Lung (tissue), 11 donors: ENCODE measurements at regions not wholly inside any gene's neighbourhood (a gene's known extent, or its start where the extent isn't known, plus 50 kb on each side); places are given as distances from the start of the nearest gene placed in this dataset.

Experiments used
- ATAC-seq: fragments of 200-7000 bp; cut with Tn5 transposase; one replicate; pipeline ENCODE4 v1.9.1; 2020; ENCODE audit warnings: moderate number of reproducible peaks; ENCODE audit not compliant: insufficient read depth, low FRiP score
- DNase-seq, 3 donors: peaks; one replicate each; pipeline ENCODE4 v3.0.0-alpha.2; 2013 to 2017
- H3K27ac ChIP-seq, 2 donors: one replicate each; pipeline ENCODE4 v1.5.1; 2013; ENCODE audit warnings: mild to moderate bottlenecking in 2 of 2, moderate library complexity in 2 of 2, control low read depth in 1 of 2, inconsistent platforms in 1 of 2, low read depth in 1 of 2, low read length in 1 of 2
- H3K27me3 ChIP-seq, 3 donors: one replicate each; pipeline ENCODE4 v1.5.1; 2013; ENCODE audit warnings: low read length in 2 of 3; ENCODE audit not compliant: control insufficient read depth in 3 of 3, insufficient read depth in 3 of 3
- H3K36me3 ChIP-seq, 4 donors: one replicate each; pipeline ENCODE4 v1.5.1; 2013; ENCODE audit warnings: low read length in 4 of 4, mild to moderate bottlenecking in 1 of 4, moderate library complexity in 1 of 4; ENCODE audit not compliant: control insufficient read depth in 4 of 4, insufficient read depth in 4 of 4
- H3K4me1 ChIP-seq, 5 donors: one replicate each; pipeline ENCODE4 v1.5.1; 2013; ENCODE audit warnings: low read length in 5 of 5, mild to moderate bottlenecking in 2 of 5, moderate library complexity in 1 of 5; ENCODE audit not compliant: control insufficient read depth in 5 of 5, insufficient read depth in 5 of 5
- H3K4me3 ChIP-seq: one replicate; pipeline ENCODE4 v1.5.1; 2013; ENCODE audit warnings: mild to moderate bottlenecking, control low read depth, moderate library complexity
- H3K9ac ChIP-seq, 2 donors: one replicate each; pipeline ENCODE4 v1.5.1; 2013; ENCODE audit warnings: low read length in 2 of 2, control low read depth in 1 of 2; ENCODE audit not compliant: insufficient read depth in 1 of 2
- H3K9me3 ChIP-seq, 4 donors: one replicate each; pipeline ENCODE4 v1.5.1; 2013; ENCODE audit warnings: low read length in 3 of 4, mild to moderate bottlenecking in 1 of 4, moderate library complexity in 1 of 4; ENCODE audit not compliant: control insufficient read depth in 4 of 4, insufficient read depth in 3 of 4
- WGBS, 2 donors: extraction: QIAGEN DNeasy Blood & Tissue Kit; methylation state at CpG; one replicate each; pipeline ENCODE4 v1.1.7; 2013; 5-methylcytosine and 5-hydroxymethylcytosine counted together
- TF ChIP-seq, protein P1 (sequence below): IDR thresholded peaks from 2 replicates; pipeline ENCODE4 v1.5.1; 2012; ENCODE audit warnings: mild to moderate bottlenecking; ENCODE audit errors: control extremely low read depth, extremely low read depth
- donor health status: control.
- donor health status: control.
- donor health status: Bipolar disorder and iron deficiency.
- donor health status: healthy.
- donor health status: DM: yes; HTN: yes; CAD: no.

DNA sequence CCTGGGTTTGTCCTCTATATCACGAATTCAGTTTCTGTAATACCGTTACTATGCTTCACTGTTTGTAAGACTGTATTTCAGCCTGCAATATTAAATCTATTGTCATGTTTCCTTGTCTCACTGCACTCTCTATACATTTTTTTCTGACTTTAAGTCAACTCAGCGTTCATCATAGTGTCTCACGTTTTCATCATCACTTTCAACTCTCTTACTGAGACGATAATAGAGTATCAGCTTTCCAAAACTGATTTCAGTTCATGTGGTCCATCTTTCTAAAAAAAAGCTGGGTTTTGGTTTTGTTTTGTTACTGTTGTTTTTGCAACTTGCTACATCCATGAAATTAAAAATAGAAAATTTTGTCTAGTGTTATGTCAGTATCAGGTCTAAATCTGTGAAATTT is 147.7 kb downstream of the TMEM47 start:
- Histone ChIP-seq H3K4me3 (no peak overlapping the region), H3K9ac (no peak overlapping the region), H3K4me1 (no peaks in the 10 kb centered on the region), H3K36me3 (no peaks in the 10 kb centered on the region), H3K27me3 (no peaks in the 10 kb centered on the region), H3K9me3 (peaks cover 0 to 9% (median 0%) of the 10 kb centered on the region in 4 donors), H3K27ac (no peak overlapping the region)
- ATAC-seq (no peak), DNase-seq (no peak)
- TF ChIP-seq, protein P1, sequence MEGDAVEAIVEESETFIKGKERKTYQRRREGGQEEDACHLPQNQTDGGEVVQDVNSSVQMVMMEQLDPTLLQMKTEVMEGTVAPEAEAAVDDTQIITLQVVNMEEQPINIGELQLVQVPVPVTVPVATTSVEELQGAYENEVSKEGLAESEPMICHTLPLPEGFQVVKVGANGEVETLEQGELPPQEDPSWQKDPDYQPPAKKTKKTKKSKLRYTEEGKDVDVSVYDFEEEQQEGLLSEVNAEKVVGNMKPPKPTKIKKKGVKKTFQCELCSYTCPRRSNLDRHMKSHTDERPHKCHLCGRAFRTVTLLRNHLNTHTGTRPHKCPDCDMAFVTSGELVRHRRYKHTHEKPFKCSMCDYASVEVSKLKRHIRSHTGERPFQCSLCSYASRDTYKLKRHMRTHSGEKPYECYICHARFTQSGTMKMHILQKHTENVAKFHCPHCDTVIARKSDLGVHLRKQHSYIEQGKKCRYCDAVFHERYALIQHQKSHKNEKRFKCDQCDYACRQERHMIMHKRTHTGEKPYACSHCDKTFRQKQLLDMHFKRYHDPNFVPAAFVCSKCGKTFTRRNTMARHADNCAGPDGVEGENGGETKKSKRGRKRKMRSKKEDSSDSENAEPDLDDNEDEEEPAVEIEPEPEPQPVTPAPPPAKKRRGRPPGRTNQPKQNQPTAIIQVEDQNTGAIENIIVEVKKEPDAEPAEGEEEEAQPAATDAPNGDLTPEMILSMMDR, result no peak
- WGBS, 2 donors, result 68 to 86% methylated on average over 5 of the region's 5 CpGs

DNA sequence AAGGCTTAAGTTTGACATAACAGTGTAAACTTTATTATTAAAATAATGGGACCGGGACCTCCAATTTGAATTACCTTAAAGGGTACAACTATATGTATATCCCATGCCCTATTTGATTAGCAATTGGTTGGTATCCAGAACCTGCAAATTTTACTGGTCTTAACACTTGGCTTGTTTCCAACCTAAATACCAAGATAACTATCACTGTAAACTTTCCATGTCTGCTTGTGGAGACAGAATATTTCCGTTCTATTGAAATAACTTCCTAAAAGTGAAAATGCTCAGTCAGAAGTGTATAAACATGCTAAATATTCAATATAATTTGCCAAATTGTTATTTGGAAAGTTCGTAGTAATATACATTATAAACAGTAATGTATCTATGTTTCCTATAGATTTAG is 154.0 kb downstream of the TMEM47 start:
- Histone ChIP-seq H3K27ac (no peak overlapping the region), H3K27me3 (peaks cover 0 to 2% (median 0%) of the 10 kb centered on the region in 3 donors), H3K4me3 (no peak overlapping the region), H3K9me3 (peaks cover 0 to 11% (median 0%) of the 10 kb centered on the region in 4 donors), H3K4me1 (no peaks in the 10 kb centered on the region), H3K36me3 (no peaks in the 10 kb centered on the region), H3K9ac (no peak overlapping the region)
- DNase-seq, result no peak
- WGBS, 2 donors, result 58 to 62% methylated on average over 3 of the region's 3 CpGs
- ATAC-seq, result no peak
- TF ChIP-seq, protein P1, result no peak

DNA sequence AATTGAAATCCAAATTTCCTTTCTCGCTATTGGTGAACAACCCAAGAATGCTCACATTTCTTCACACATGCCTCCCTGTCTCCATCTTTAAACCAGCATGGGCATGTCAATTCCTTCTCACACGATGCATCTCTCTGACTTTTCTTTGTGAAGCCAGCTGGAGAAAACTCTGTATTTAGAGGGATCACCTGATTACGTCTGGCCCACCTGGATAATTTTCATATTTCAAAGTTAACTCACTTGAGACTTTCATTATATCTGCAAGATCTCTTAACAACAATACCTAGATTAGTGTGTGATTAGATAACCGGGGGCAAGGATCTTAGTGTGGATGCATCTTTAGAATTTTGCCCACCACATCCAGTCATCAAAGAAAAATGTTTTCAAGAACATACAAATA is 164.0 kb downstream of the TMEM47 start:
- no peaks in the 10 kb centered on the region for H3K27me3 ChIP-seq
- no peaks in the 10 kb centered on the region for H3K36me3 ChIP-seq
- H3K4me3 ChIP-seq, result no peak overlapping the region
- no peaks in the 10 kb centered on the region for H3K9me3 ChIP-seq
- H3K27ac ChIP-seq, result no peak overlapping the region
- no peak overlapping the region for H3K9ac ChIP-seq
- H3K4me1 ChIP-seq, result no peaks in the 10 kb centered on the region
- TF ChIP-seq, protein P1, result no peak
- 56 to 69% methylated on average over 4 of the region's 4 CpGs for WGBS, 2 donors
- ATAC-seq, result no peak
- no peak for DNase-seq

- no peak for ATAC-seq
- no peak overlapping the region for H3K4me3 ChIP-seq
- no peaks in the 10 kb centered on the region for H3K36me3 ChIP-seq
- no peaks in the 10 kb centered on the region for H3K4me1 ChIP-seq
- no peak overlapping the region for H3K9ac ChIP-seq
- H3K27ac ChIP-seq, result no peak overlapping the region
- 73 to 79% methylated on average over 2 of the region's 2 CpGs for WGBS, 2 donors
- no peak for DNase-seq
- H3K27me3 ChIP-seq, result no peaks in the 10 kb centered on the region
- no peaks in the 10 kb centered on the region for H3K9me3 ChIP-seq
- TF ChIP-seq, protein P1, result no peak
Measured at GRCh38 chrX:34491126-34491525, 166.0 kb downstream of the TMEM47 start.
